HG02642 (cell line): ENCODE measurements at regions not wholly inside any gene's neighbourhood (a gene's known extent, or its start where the extent isn't known, plus 50 kb on each side); places are given as distances from the start of the nearest gene placed in this dataset.

Experiments
- ATAC-seq: cut with Tn5 transposase; IDR thresholded peaks from one replicate; pipeline ENCODE4 v1.9.1; 2021; ENCODE audit warnings: mild to moderate bottlenecking; ENCODE audit not compliant: unreplicated experiment, poor library complexity

- ATAC-seq = no peak
These were observed 468.3 kb upstream of the RGPD4 start for GRCh38 chr2:107358362-107358761.

DNA sequence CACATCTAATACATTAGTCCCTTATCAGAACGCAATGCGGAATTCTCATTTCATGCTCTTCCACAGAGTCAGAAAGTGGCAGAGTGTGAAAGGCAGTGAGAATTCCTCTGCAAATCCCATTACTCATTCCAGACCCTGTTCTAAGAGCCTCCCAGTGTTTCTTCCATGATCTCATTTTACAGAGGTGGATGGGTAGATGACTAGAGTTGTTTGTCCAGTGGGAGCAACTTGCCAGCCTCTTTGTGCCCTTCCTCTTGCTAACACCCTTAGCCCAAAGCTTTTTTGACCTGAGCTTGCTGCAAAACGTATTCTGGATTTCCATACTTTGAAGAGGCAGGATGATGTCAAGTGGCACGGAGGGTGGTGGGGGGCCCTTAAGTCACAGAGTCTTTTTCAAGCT, 467.7 kb upstream of the RGPD4 start:
- no peak for ATAC-seq

GRCh38 chr2:107361751-107362381, 464.8 kb upstream of the RGPD4 start:
- no peak for ATAC-seq

GRCh38 chr2:107362993-107363392, 463.7 kb upstream of the RGPD4 start:
- ATAC-seq = no peak

DNA sequence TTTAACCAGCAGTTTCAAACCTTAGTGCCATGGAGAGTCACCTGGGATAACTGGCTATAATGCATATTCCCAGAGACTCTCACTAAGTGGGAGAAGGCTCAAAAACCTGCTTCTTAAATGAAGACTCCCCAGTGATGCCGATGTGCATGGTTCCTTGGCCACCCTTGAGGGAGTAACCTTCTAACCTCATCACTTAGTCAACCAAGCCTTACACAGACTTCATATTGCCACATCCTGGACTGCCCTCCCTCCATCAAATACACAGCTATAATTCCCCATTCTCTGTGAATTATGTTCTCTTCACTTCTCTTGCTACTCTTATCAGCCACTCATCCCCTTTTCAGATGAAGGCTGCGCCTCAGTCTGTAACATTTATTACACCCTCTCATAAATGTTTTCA, 462.9 kb upstream of the RGPD4 start:
- ATAC-seq = no peak

- ATAC-seq = no peak
These were observed 462.2 kb upstream of the RGPD4 start for GRCh38 chr2:107364361-107364950.

GRCh38 chr2:107374249-107374648, 452.4 kb upstream of the RGPD4 start:
- no peak for ATAC-seq

- no peak for ATAC-seq
These were observed 449.8 kb upstream of the RGPD4 start for GRCh38 chr2:107376909-107377308.

GRCh38 chr2:107380912-107381311, 445.8 kb upstream of the RGPD4 start:
- ATAC-seq = no peak

- no peak for ATAC-seq
These were observed 443.0 kb upstream of the RGPD4 start for GRCh38 chr2:107383691-107384090.

DNA sequence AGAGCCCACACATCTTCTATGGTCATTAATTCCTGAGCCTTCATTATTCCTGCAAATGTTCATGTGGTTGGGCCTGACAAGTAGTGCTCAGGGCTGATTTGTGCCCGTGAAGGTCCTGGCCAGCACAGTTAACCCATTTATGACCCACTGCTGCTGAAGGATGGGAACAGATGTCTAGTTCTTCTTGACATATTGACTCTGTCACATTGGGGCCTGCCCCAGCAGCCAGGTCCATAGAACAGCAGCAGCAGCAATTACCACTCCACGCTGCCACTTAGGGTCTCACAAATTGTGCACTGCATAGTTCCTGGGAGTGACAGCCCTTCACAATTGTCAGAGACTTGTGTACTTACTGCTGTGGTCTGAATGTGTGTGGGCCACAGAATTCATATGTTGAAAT, 442.3 kb upstream of the RGPD4 start:
- no peak for ATAC-seq

GRCh38 chr2:107385921-107386320, 440.8 kb upstream of the RGPD4 start:
- no peak for ATAC-seq

DNA sequence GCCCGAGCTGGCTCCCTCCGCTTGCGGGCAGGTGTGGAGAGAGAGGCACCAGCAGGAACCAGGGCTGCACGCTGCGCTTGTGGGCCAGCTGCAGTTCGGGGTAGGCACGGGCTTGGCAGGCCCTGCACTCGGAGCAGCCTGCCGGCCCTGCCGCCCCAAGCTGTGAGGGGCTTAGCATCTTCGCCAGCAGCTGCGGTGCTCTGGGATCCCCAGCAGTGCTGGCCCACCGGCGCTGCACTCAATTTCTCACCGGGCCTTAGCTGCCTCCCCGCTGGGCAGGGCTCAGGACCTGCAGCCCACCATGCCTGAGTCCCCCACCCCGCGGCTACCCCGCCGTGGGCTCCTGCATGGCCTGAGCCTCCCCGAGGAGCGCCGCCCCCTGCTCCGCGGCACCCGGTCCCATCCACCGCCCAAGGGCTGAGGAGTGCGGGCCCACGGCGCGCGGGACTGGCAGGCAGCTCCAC, 434.4 kb upstream of the RGPD4 start:
- no peak for ATAC-seq

DNA sequence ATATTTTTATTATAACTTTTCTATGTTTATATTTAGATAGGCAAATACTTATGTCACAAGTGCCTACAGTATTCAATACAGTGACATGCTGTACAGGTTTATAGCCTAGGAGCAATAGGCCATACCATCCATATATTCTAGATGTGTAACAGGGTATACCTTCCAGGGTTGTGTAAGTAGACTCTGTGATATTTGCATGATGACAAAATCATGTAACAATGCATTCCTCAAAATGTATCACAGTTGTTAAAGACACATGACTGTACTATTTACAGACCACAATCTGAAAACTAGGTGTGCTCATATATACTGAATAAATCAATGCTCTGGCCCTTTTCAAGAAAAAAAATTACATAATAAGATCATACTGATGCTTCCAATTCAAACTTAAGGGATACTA, 433.2 kb upstream of the RGPD4 start:
- ATAC-seq = no peak

DNA sequence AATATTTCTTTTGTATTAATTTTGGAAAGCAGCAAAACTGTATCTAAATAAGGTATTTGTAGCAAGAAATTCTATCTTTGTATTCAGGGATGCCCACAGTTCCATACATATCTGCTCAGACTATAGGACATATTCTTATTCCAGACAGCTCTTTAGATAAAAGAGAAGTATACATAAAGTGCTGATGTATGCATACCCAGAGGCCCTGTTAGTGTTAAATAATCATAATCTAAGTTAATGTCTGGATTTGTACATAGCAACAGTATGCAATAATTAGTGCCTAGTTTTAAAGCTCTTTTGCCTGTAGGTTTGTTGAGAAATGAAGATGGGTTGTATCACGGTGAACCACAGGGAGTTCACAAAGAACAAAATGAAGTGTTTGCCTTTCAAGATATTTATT, 428.0 kb upstream of the RGPD4 start:
- no peak for ATAC-seq

GRCh38 chr2:107402330-107402729, 424.4 kb upstream of the RGPD4 start:
- no peak for ATAC-seq

- no peak for ATAC-seq
These were observed 421.4 kb upstream of the RGPD4 start for GRCh38 chr2:107405261-107405660.

- ATAC-seq = no peak
These were observed 419.7 kb upstream of the RGPD4 start for GRCh38 chr2:107407017-107407416.

- ATAC-seq = no peak
These were observed 418.7 kb upstream of the RGPD4 start for GRCh38 chr2:107407974-107408373.

DNA sequence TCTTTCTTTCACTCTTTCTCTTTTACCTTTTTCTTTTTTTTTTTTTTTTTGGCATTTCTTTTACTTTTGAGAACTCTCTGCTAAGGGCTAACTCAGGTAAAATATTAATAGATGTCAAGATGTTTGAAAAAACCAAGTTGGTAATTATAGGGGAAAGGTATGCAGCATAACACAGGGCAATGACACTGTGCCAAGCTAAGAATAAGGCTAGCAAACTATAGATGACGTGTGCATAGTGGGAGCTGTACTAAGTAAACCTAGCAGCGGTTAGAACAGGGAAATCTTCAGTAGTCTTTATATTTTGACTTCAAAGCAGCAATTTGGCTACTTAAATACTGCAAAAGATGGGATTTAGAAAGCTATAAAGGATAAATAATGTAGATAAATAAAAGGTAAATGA, 415.4 kb upstream of the RGPD4 start:
- ATAC-seq = no peak

DNA sequence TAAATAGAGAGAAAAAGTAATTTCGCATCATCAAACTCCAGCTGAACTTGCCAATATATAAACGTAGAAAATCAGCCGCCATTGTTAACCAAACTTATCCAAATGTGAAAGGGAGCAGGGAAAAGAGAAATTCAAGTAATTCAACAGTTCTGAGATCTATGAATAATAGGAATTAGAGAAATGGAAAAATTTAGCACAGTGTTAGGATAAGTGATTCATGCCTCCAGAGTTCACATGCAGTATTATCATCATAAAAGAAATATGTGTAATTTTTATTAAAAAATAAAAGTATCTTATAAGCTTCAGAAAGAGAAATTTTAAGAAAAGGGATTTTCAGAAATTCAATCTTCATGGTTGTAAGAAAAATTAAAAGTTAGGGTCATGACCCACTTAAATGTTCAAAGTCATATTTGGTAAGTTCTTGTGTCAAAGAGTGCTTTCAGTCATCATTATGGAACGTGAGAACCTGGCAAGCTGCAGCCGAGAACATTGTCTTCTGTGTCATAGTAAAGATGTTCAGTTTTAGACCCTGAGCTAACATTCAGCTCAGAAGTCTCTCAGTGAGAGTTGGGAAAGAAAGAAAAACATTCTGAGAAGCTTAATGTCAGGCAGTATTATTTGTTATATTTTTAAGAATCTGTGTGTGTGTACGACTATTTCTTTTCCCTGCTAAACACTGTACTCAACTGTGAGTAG, 414.3 kb upstream of the RGPD4 start:
- no peak for ATAC-seq

GRCh38 chr2:107412981-107413380, 413.7 kb upstream of the RGPD4 start:
- ATAC-seq = no peak
